Sigmoid colon (tissue), 6 donors: ENCODE measurements at regions not wholly inside any gene's neighbourhood (a gene's known extent, or its start where the extent isn't known, plus 50 kb on each side); places are given as distances from the start of the nearest gene placed in this dataset.
A peak's percentile ranks its signal among the peaks of the same experiment; 100 is the strongest.

Source experiments
- DNase-seq: peaks from one replicate; pipeline ENCODE4 v3.0.0-alpha.2; 2019
- H3K27ac ChIP-seq, 4 donors: fragments of 200-600 bp; sonication (generic); one replicate each; pipeline ENCODE4 v1.5.1; 2016 to 2019; ENCODE audit warnings: mild to moderate bottlenecking in 1 of 4
- H3K27me3 ChIP-seq, 3 donors: fragments of 200-600 bp; sonication (generic); one replicate each; pipeline ENCODE4 v1.5.1; 2019; ENCODE audit warnings: mild to moderate bottlenecking in 1 of 3
- H3K36me3 ChIP-seq, 4 donors: fragments of 200-600 bp; sonication (generic); one replicate each; pipeline ENCODE4 v1.5.1; 2016 to 2019
- H3K4me1 ChIP-seq, 4 donors: fragments of 200-600 bp; sonication (generic); one replicate each; pipeline ENCODE4 v1.5.1; 2017 to 2019
- H3K4me3 ChIP-seq, 4 donors: fragments of 200-600 bp; sonication (generic); one replicate each; pipeline ENCODE4 v1.5.1; 2017 to 2019; ENCODE audit warnings: mild to moderate bottlenecking in 2 of 4, moderate library complexity in 1 of 4
- H3K9me3 ChIP-seq, 4 donors: fragments of 200-600 bp in 3 of 4; sonication (generic) in 3 of 4; one replicate each; pipeline versions ENCODE4 v1.5.1 to v1.6.1; 2013 to 2019
- EP300 ChIP-seq, 4 donors: sonication (generic); formaldehyde crosslinking; IDR thresholded peaks; one replicate each; pipeline ENCODE4 v1.6.1; 2017; ENCODE audit warnings: antibody characterized with exemption in 4 of 4
- POLR2A ChIP-seq, 2 donors: fragments of 450-650 bp; IDR thresholded peaks; one replicate each; pipeline ENCODE4 v1.6.1; 2016; ENCODE audit warnings: antibody characterized with exemption in 2 of 2, mild to moderate bottlenecking in 2 of 2, moderate library complexity in 2 of 2
- POLR2AphosphoS5 ChIP-seq, 4 donors: sonication (generic); formaldehyde crosslinking; IDR thresholded peaks; one replicate each; pipeline ENCODE4 v1.6.1; 2017; ENCODE audit warnings: antibody characterized with exemption in 4 of 4
- WGBS, 2 donors: extraction: QIAGEN DNeasy Blood & Tissue Kit; methylation state at CpG; one replicate each; pipeline ENCODE4 v1.1.7; 2013; 5-methylcytosine and 5-hydroxymethylcytosine counted together
- intact Hi-C: fragments of 100-400 bp; cut with DNase I; formaldehyde crosslinking; loops from one replicate; pipeline ENCODE4 v1.15.1; 2023
- TF ChIP-seq, protein P1 (sequence below), 4 experiments: fragments of 450-650 bp in 3 of 4; fragments of 200-600 bp in 1 of 4; IDR thresholded peaks; one replicate each; pipeline ENCODE4 v1.5.1; 2016 to 2019; ENCODE audit warnings: antibody characterized with exemption in 4 of 4, mild to moderate bottlenecking in 3 of 4, moderate library complexity in 2 of 4
- donor health status: healthy with polysubstance abuse.
- donor health status: healthy.

DNA sequence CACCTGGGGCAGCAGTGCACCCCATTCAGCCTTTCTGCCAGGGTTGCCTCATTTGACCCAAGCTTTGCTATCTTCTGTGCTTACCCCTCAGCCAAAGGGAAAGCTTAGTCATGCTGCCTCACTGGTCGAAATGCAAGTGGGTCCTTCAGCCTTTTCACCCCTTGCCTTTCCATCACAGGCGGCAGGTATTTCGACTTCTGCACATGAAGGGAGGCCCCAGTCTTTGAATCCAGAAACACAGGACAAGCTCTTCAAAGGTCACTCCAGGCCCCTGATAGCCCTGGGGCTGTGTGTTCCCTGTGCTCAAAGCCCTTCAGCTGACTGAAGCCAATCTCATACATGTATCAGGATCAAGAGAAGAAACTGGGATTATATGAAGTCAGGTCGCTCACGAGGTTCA is 129.7 kb downstream of the SNX19 start:
- Histone ChIP-seq H3K4me3 (no peak overlapping the region), H3K4me1 (peaks cover 0 to 22% (median 15%) of the 10 kb centered on the region in 4 donors), H3K9me3 (no peaks in the 10 kb centered on the region), H3K27me3 (no peaks in the 10 kb centered on the region), H3K27ac (peak overlapping the region in 2 of 4 donors; percentile 34 to 66), H3K36me3 (no peaks in the 10 kb centered on the region)
- no peak for DNase-seq
- intact Hi-C loops, result no loop called here
- 91 to 94% methylated on average over 5 of the region's 5 CpGs for WGBS, 2 donors
- TF ChIP-seq POLR2A (IDR thresholded peaks at IDR 0.05) (no peak), POLR2AphosphoS5 (IDR thresholded peaks at IDR 0.05) (no peak), EP300 (IDR thresholded peaks at IDR 0.05) (no peak)
- TF ChIP-seq, protein P1, sequence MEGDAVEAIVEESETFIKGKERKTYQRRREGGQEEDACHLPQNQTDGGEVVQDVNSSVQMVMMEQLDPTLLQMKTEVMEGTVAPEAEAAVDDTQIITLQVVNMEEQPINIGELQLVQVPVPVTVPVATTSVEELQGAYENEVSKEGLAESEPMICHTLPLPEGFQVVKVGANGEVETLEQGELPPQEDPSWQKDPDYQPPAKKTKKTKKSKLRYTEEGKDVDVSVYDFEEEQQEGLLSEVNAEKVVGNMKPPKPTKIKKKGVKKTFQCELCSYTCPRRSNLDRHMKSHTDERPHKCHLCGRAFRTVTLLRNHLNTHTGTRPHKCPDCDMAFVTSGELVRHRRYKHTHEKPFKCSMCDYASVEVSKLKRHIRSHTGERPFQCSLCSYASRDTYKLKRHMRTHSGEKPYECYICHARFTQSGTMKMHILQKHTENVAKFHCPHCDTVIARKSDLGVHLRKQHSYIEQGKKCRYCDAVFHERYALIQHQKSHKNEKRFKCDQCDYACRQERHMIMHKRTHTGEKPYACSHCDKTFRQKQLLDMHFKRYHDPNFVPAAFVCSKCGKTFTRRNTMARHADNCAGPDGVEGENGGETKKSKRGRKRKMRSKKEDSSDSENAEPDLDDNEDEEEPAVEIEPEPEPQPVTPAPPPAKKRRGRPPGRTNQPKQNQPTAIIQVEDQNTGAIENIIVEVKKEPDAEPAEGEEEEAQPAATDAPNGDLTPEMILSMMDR (IDR thresholded peaks at IDR 0.05), result no peak

DNA sequence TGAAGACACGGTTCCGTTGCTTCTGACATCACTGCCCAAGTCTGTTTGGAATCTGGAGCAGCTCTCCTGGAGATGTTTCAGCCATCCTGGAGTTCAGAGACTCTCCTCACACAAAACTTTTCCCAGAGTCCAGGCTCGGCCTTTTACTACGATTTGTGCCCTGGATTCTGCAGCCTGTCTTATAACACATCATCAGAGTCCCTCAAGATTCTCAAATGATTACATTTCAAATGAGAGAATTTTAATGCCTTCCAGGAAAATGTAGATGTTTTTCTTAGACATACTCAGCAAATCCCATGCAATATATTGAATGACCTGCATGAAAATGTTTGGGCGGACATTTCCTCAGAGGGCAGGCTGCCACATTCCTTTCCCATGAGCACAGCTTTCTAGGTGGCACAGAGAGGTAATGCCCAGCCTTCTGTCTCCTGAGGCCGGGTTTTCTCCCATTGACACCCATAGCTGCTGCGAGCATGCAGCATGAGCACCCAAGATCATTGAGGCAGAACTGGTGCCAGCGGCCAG is 129.1 kb downstream of the SNX19 start:
- no peak overlapping the region for H3K4me3 ChIP-seq
- no peak for DNase-seq
- H3K4me1 ChIP-seq, result peaks cover 0 to 20% (median 12%) of the 10 kb centered on the region in 4 donors
- 89 to 93% methylated on average over 8 of the region's 8 CpGs for WGBS, 2 donors
- intact Hi-C loops, result no loop called here
- no peaks in the 10 kb centered on the region for H3K36me3 ChIP-seq
- no peak for TF ChIP-seq POLR2AphosphoS5 (IDR thresholded peaks at IDR 0.05)
- TF ChIP-seq, protein P1 (IDR thresholded peaks at IDR 0.05), result no peak
- TF ChIP-seq EP300 (IDR thresholded peaks at IDR 0.05), result no peak
- no peak for TF ChIP-seq POLR2A (IDR thresholded peaks at IDR 0.05)
- H3K9me3 ChIP-seq, result no peaks in the 10 kb centered on the region
- H3K27me3 ChIP-seq, result no peaks in the 10 kb centered on the region
- peak overlapping the region in 2 of 4 donors; percentile 34 to 66 for H3K27ac ChIP-seq

DNA sequence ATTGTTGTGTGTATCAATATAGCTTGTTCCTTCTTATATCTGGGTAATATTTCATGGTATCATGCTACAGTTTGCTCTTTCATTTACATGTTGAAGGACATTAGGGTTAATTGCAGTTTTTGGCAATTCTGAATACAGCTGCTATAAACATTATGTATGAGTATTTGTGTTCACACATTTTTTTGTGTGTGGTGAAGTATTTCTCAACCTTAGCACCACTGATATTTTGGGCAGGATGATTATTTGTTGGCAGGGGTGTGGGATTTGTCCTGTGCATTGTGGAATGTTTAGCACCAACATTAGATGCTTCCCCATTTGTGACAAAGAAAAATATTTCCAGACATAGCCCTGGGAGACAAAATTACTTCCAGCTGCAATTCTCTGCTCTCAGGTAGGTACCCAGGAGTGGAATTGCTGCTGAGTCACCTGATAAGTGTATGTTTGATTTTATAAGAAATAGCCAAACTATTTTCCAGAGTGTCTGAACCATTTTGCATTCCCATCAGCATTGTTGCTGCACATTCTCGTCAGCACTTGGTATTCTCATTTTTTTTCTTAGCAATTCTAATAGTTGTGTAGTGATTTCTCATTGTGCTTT is 128.2 kb downstream of the SNX19 start:
- peak overlapping the region in 1 of 4 donors; percentile 66 for H3K27ac ChIP-seq
- 90 to 97% methylated on average over 1 of the region's 1 CpG for WGBS, 2 donors
- no peak overlapping the region for H3K4me3 ChIP-seq
- no peaks in the 10 kb centered on the region for H3K9me3 ChIP-seq
- TF ChIP-seq POLR2AphosphoS5 (IDR thresholded peaks at IDR 0.05) (no peak), POLR2A (IDR thresholded peaks at IDR 0.05) (no peak), EP300 (IDR thresholded peaks at IDR 0.05) (no peak)
- TF ChIP-seq, protein P1 (IDR thresholded peaks at IDR 0.05), result no peak
- no peaks in the 10 kb centered on the region for H3K27me3 ChIP-seq
- no peak for DNase-seq
- H3K4me1 ChIP-seq, result peaks cover 0 to 11% (median 4%) of the 10 kb centered on the region in 4 donors
- intact Hi-C loops, result no loop called here
- no peaks in the 10 kb centered on the region for H3K36me3 ChIP-seq

DNA sequence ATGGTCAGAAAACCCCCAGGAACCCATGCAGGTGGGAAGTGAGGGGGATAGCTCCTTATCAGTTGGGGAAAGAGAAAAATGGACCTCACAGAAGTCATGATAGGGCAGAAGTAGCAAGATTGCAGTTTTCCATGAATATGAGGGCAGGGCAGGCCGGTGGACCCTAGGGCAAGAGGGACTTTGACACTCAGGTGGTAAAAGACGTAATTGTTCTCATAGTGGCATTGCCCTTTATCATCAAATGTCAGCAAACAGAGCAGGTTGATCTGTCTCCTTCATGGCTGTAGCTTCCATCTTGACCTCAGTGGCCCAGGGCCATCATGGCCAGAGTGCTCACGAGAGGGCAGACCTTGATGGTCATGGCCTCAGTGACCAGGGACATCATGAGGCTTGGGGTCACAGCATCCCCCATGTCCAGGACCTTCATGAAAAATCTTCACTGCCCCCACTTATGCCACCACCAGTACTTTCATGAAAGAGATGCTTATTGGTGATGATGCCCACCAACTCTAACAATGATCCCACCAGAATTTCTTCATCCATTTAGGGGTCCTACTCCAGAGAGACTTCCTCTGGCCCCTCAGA is 127.1 kb downstream of the SNX19 start:
- H3K4me1 ChIP-seq, result peaks cover 0 to 7% (median 0%) of the 10 kb centered on the region in 4 donors
- WGBS, 2 donors, result 69 to 87% methylated on average over 3 of the region's 3 CpGs
- TF ChIP-seq, protein P1 (IDR thresholded peaks at IDR 0.05), result no peak
- TF ChIP-seq POLR2A (IDR thresholded peaks at IDR 0.05) (no peak), POLR2AphosphoS5 (IDR thresholded peaks at IDR 0.05) (no peak), EP300 (IDR thresholded peaks at IDR 0.05) (no peak)

More for the DNA sequence above, 127.1 kb downstream of the SNX19 start:
- no peak for DNase-seq
- Histone ChIP-seq H3K9me3 (no peaks in the 10 kb centered on the region), H3K27ac (no peak overlapping the region), H3K4me3 (no peak overlapping the region), H3K36me3 (no peaks in the 10 kb centered on the region), H3K27me3 (no peaks in the 10 kb centered on the region)
- intact Hi-C loops, result no loop called here
